Ishikawa (cell line): ENCODE measurements at regions not wholly inside any gene's neighbourhood (a gene's known extent, or its start where the extent isn't known, plus 50 kb on each side); places are given as distances from the start of the nearest gene placed in this dataset.

Experiments
- CEBPB ChIP-seq: IDR thresholded peaks from 2 replicates; pipeline ENCODE4 v1.6.1; 2012
- RAD21 ChIP-seq: IDR thresholded peaks from 2 replicates; pipeline ENCODE4 v1.6.1; 2012; ENCODE audit warnings: low read depth
- REST ChIP-seq: IDR thresholded peaks from 2 replicates; pipeline ENCODE4 v1.6.1; 2012; ENCODE audit warnings: low read depth, mild to moderate bottlenecking

GRCh38 chr2:121918231-121918630, 162.8 kb downstream of the TSN start:
- TF ChIP-seq CEBPB, result no peak
- TF ChIP-seq RAD21, result no peak
- TF ChIP-seq REST, result no peak
